ENCODE measurements at regions not wholly inside any gene's neighbourhood (a gene's known extent, or its start where the extent isn't known, plus 50 kb on each side); places are given as distances from the start of the nearest gene placed in this dataset.

DNA sequence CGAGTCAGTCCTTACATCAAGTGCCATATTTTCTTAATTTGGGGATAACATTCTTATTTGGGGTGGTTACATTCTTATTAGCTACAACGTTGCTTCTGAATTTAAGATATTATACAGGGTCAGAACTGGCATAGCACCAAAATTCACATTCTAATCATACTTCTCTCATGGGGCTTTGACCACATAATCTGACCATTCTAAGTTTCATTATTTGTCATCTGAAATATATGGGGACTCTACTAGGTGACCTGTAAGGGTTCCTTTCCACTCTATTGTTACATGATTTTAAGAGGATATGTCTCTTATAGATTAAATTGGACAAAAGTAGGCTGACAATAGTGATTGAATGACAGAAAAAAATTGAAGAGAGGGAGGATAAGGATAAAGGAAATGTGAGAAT is 536.5 kb downstream of the KCTD12 start:
- Histone ChIP-seq H3K9me2 (ENCODE audit: insufficient read depth) (no peaks in the 10 kb centered on the region), H3K4me3 (no peak overlapping the region), H3K4me1 (ENCODE audit: insufficient read depth) (no peaks in the 10 kb centered on the region), H3K27ac (no peak overlapping the region), H4K20me1 (ENCODE audit: insufficient read depth) (no peaks in the 10 kb centered on the region), H2AFZ (no peak overlapping the region), H3K36me3 (ENCODE audit: low read depth) (no peaks in the 10 kb centered on the region), H3K9me3 (ENCODE audit: low read depth) (no peaks in the 10 kb centered on the region), H3K9ac (no peak overlapping the region), H3K79me2 (ENCODE audit: insufficient read depth) (no peaks in the 10 kb centered on the region), H3K4me2 (ENCODE audit: unreplicated experiment) (no peak overlapping the region), H3K27me3 (replicated peaks; ENCODE audit: insufficient read depth) (no peaks in the 10 kb centered on the region), H3F3A (ENCODE audit: insufficient read depth) (no peaks in the 10 kb centered on the region)
- no peak for TF ChIP-seq EZH2phosphoT487 (IDR thresholded peaks at IDR 0.05; ENCODE audit: insufficient read depth, low read depth)
- TF ChIP-seq EZH2 (IDR thresholded peaks at IDR 0.05; ENCODE audit: insufficient read depth, poor library complexity, severe bottlenecking) = no peak
- 24 to 30% methylated on average over 2 of the region's 2 CpGs for WGBS, 2 experiments (ENCODE audit: low coverage in 1 of 2, low lambda C conversion rate in 2 of 2, missing lambda C conversion rate in 2 of 2)
- DNase-seq = no peak
- in situ Hi-C loops (cut with MboI) = no loop called here

DNA sequence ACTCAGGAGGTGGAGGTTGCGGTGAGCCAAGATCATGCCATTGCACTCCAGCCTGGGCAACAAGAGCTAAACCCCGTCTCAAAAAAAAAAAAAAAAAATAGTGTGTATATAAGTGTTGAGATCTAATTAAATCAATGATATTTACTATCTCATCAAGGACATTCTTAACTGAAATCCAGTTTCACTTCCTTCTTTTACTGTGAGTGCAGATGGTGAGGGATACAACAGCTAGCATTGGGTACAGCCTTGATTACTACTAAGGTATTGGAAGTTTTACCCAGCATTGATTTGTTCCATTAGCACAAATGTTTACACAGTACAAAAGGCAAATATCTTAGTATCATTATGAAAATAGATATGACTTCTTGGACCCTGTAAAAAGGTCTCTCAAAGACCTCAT is 546.6 kb downstream of the KCTD12 start:
- Histone ChIP-seq H3K9me2 (ENCODE audit: insufficient read depth) (no peaks in the 10 kb centered on the region), H3K4me2 (ENCODE audit: unreplicated experiment) (no peak overlapping the region), H3K36me3 (ENCODE audit: low read depth) (no peaks in the 10 kb centered on the region), H3K4me3 (no peak overlapping the region), H3K9ac (no peak overlapping the region), H4K20me1 (ENCODE audit: insufficient read depth) (no peaks in the 10 kb centered on the region), H3K27me3 (replicated peaks; ENCODE audit: insufficient read depth) (no peaks in the 10 kb centered on the region), H3K4me1 (ENCODE audit: insufficient read depth) (no peaks in the 10 kb centered on the region), H3K9me3 (ENCODE audit: low read depth) (no peaks in the 10 kb centered on the region), H2AFZ (no peak overlapping the region), H3F3A (ENCODE audit: insufficient read depth) (no peaks in the 10 kb centered on the region), H3K27ac (no peak overlapping the region), H3K79me2 (ENCODE audit: insufficient read depth) (no peaks in the 10 kb centered on the region)
- no peak for TF ChIP-seq EZH2phosphoT487 (IDR thresholded peaks at IDR 0.05; ENCODE audit: insufficient read depth, low read depth)
- in situ Hi-C loops (cut with MboI) = no loop called here
- DNase-seq = no peak
- WGBS, 2 experiments (ENCODE audit: low coverage in 1 of 2, low lambda C conversion rate in 2 of 2, missing lambda C conversion rate in 2 of 2) = 70 to 72% methylated on average over 2 of the region's 2 CpGs

- no peaks in the 10 kb centered on the region for H3K4me1 ChIP-seq (ENCODE audit: insufficient read depth)
- no peak overlapping the region for H3K9ac ChIP-seq
- H3K27ac ChIP-seq = no peak overlapping the region
- WGBS, 2 experiments (ENCODE audit: low coverage in 1 of 2, low lambda C conversion rate in 2 of 2, missing lambda C conversion rate in 2 of 2) = 52 to 62% methylated on average over 2 of the region's 2 CpGs
- no peaks in the 10 kb centered on the region for H3K9me2 ChIP-seq (ENCODE audit: insufficient read depth)
- in situ Hi-C loops (cut with MboI) = no loop called here
- TF ChIP-seq EZH2phosphoT487 (IDR thresholded peaks at IDR 0.05; ENCODE audit: insufficient read depth, low read depth) = no peak
- no peak for TF ChIP-seq EZH2 (IDR thresholded peaks at IDR 0.05; ENCODE audit: insufficient read depth, poor library complexity, severe bottlenecking)
- H3K4me2 ChIP-seq (ENCODE audit: unreplicated experiment) = no peak overlapping the region
- H2AFZ ChIP-seq = no peak overlapping the region
- H3K27me3 ChIP-seq (replicated peaks; ENCODE audit: insufficient read depth) = no peaks in the 10 kb centered on the region; the same call in 1 of the 2 replicates
- DNase-seq = no peak
- H3K36me3 ChIP-seq (ENCODE audit: low read depth) = no peaks in the 10 kb centered on the region
- H3F3A ChIP-seq (ENCODE audit: insufficient read depth) = no peaks in the 10 kb centered on the region
- H3K79me2 ChIP-seq (ENCODE audit: insufficient read depth) = no peaks in the 10 kb centered on the region
- H3K9me3 ChIP-seq (ENCODE audit: low read depth) = no peaks in the 10 kb centered on the region
- H3K4me3 ChIP-seq = no peak overlapping the region
- no peaks in the 10 kb centered on the region for H4K20me1 ChIP-seq (ENCODE audit: insufficient read depth)
Observed at GRCh38 chr13:76338003-76338402, 548.2 kb downstream of the KCTD12 start.

DNA sequence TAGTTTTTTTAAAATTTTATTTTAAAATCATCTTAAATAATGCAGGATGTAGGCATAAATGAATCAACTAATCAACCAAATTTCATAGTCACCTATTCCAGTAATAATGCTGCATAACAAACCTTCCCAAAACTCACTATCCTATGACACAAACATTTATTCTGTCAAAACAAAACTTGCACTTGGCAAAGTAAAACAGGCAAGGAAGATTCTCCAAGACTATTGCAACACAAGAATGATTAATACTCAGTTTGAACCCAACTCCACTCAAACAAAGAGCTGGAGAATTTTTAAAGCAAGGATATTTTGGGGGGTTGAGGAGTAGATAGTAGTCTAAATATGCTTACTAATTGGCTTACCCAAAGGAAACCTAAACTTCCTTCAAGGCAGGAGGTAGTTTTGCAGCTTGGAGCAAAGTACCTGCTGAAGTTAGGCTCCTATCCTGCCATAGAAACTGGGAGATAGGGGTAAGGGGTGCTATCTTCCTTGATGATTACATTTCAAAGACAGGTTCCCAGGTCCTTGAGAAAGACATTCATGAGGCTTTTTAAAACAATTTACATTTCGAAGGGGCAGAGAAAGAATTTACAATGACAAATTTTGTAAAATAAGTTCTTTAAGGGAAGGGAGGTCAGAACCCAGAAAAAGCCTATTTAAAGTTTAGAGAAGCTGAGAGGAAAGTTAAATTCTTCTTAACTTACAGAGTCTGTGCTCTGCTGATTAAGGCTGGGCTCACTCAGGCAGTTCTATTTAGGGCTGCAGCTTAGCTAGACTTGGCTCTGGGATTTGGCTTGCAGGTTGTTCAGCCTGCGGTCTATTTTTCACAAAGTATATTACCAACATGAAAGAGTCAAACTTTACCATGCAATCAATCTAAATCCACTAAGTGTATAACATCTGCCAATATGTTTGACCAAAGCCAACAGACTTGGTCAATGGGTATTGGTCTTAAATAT is 549.0 kb downstream of the KCTD12 start:
- TF ChIP-seq EZH2 (IDR thresholded peaks at IDR 0.05; ENCODE audit: insufficient read depth, poor library complexity, severe bottlenecking) = no peak
- no peak for TF ChIP-seq EZH2phosphoT487 (IDR thresholded peaks at IDR 0.05; ENCODE audit: insufficient read depth, low read depth)
- Histone ChIP-seq H4K20me1 (ENCODE audit: insufficient read depth) (no peaks in the 10 kb centered on the region), H3K9me2 (ENCODE audit: insufficient read depth) (no peaks in the 10 kb centered on the region), H3K9me3 (ENCODE audit: low read depth) (no peaks in the 10 kb centered on the region), H2AFZ (no peak overlapping the region), H3K79me2 (ENCODE audit: insufficient read depth) (no peaks in the 10 kb centered on the region), H3K4me3 (no peak overlapping the region), H3F3A (ENCODE audit: insufficient read depth) (no peaks in the 10 kb centered on the region), H3K36me3 (ENCODE audit: low read depth) (no peaks in the 10 kb centered on the region), H3K4me1 (ENCODE audit: insufficient read depth) (no peaks in the 10 kb centered on the region), H3K27me3 (replicated peaks; ENCODE audit: insufficient read depth) (no peaks in the 10 kb centered on the region; the same call in 1 of the 2 replicates), H3K4me2 (ENCODE audit: unreplicated experiment) (no peak overlapping the region), H3K9ac (no peak overlapping the region), H3K27ac (no peak overlapping the region)
- 27 to 41% methylated on average over 2 of the region's 2 CpGs for WGBS, 2 experiments (ENCODE audit: low coverage in 1 of 2, low lambda C conversion rate in 2 of 2, missing lambda C conversion rate in 2 of 2)
- no peak for DNase-seq
- in situ Hi-C loops (cut with MboI) = no loop called here
